ENCODE measurements at regions not wholly inside any gene's neighbourhood (a gene's known extent, or its start where the extent isn't known, plus 50 kb on each side); places are given as distances from the start of the nearest gene placed in this dataset.

GRCh38 chr11:24082860-24083259 is 414.0 kb upstream of the LUZP2 start:
- H3K9me3 ChIP-seq (ENCODE audit: control insufficient read depth in 2 of 2, low read length in 2 of 2): no peaks in the 10 kb centered on the region
- no peaks in the 10 kb centered on the region for H3K36me3 ChIP-seq (ENCODE audit: control insufficient read depth in 2 of 2, insufficient read depth in 2 of 2, low read length in 2 of 2)
- H3K9ac ChIP-seq (ENCODE audit: low read length in 2 of 2): no peak overlapping the region
- no peaks in the 10 kb centered on the region for H3K27me3 ChIP-seq (ENCODE audit: control insufficient read depth in 1 of 2, insufficient read depth in 2 of 2, low read length in 2 of 2)
- no peaks in the 10 kb centered on the region for H3K4me1 ChIP-seq (ENCODE audit: control insufficient read depth, insufficient read depth, low read length)
- no peak overlapping the region for H3K4me3 ChIP-seq (ENCODE audit: low read length in 2 of 2)
- no peak overlapping the region for H3K27ac ChIP-seq (ENCODE audit: low read length)

- H3K4me1 ChIP-seq (ENCODE audit: control insufficient read depth, insufficient read depth, low read length): no peaks in the 10 kb centered on the region
- H3K27ac ChIP-seq (ENCODE audit: low read length): no peak overlapping the region
- H3K9me3 ChIP-seq (ENCODE audit: control insufficient read depth in 2 of 2, low read length in 2 of 2): no peaks in the 10 kb centered on the region
- no peak overlapping the region for H3K4me3 ChIP-seq (ENCODE audit: low read length in 2 of 2)
- H3K27me3 ChIP-seq (ENCODE audit: control insufficient read depth in 1 of 2, insufficient read depth in 2 of 2, low read length in 2 of 2): no peaks in the 10 kb centered on the region
- H3K36me3 ChIP-seq (ENCODE audit: control insufficient read depth in 2 of 2, insufficient read depth in 2 of 2, low read length in 2 of 2): no peaks in the 10 kb centered on the region
- no peak overlapping the region for H3K9ac ChIP-seq (ENCODE audit: low read length in 2 of 2)
These were observed 411.9 kb upstream of the LUZP2 start for GRCh38 chr11:24084956-24085355.

- Histone ChIP-seq H3K27me3 (ENCODE audit: control insufficient read depth in 1 of 2, insufficient read depth in 2 of 2, low read length in 2 of 2) (no peaks in the 10 kb centered on the region), H3K4me1 (ENCODE audit: control insufficient read depth, insufficient read depth, low read length) (no peaks in the 10 kb centered on the region), H3K36me3 (ENCODE audit: control insufficient read depth in 2 of 2, insufficient read depth in 2 of 2, low read length in 2 of 2) (no peaks in the 10 kb centered on the region), H3K4me3 (ENCODE audit: low read length in 2 of 2) (no peak overlapping the region), H3K27ac (ENCODE audit: low read length) (no peak overlapping the region), H3K9me3 (ENCODE audit: control insufficient read depth in 2 of 2, low read length in 2 of 2) (no peaks in the 10 kb centered on the region), H3K9ac (ENCODE audit: low read length in 2 of 2) (no peak overlapping the region)
These were observed 409.9 kb upstream of the LUZP2 start for GRCh38 chr11:24086921-24087320.

- Histone ChIP-seq H3K4me3 (ENCODE audit: low read length in 2 of 2) (no peak overlapping the region), H3K27ac (ENCODE audit: low read length) (no peak overlapping the region), H3K9me3 (ENCODE audit: control insufficient read depth in 2 of 2, low read length in 2 of 2) (no peaks in the 10 kb centered on the region), H3K36me3 (ENCODE audit: control insufficient read depth in 2 of 2, insufficient read depth in 2 of 2, low read length in 2 of 2) (no peaks in the 10 kb centered on the region), H3K27me3 (ENCODE audit: control insufficient read depth in 1 of 2, insufficient read depth in 2 of 2, low read length in 2 of 2) (no peaks in the 10 kb centered on the region), H3K4me1 (ENCODE audit: control insufficient read depth, insufficient read depth, low read length) (no peaks in the 10 kb centered on the region), H3K9ac (ENCODE audit: low read length in 2 of 2) (no peak overlapping the region)
These were observed 405.3 kb upstream of the LUZP2 start for GRCh38 chr11:24091594-24091993.

- no peaks in the 10 kb centered on the region for H3K36me3 ChIP-seq (ENCODE audit: control insufficient read depth in 2 of 2, insufficient read depth in 2 of 2, low read length in 2 of 2)
- H3K27me3 ChIP-seq (ENCODE audit: control insufficient read depth in 1 of 2, insufficient read depth in 2 of 2, low read length in 2 of 2): no peaks in the 10 kb centered on the region
- no peak overlapping the region for H3K9ac ChIP-seq (ENCODE audit: low read length in 2 of 2)
- no peaks in the 10 kb centered on the region for H3K4me1 ChIP-seq (ENCODE audit: control insufficient read depth, insufficient read depth, low read length)
- H3K9me3 ChIP-seq (ENCODE audit: control insufficient read depth in 2 of 2, low read length in 2 of 2): no peaks in the 10 kb centered on the region
- H3K27ac ChIP-seq (ENCODE audit: low read length): no peak overlapping the region
- no peak overlapping the region for H3K4me3 ChIP-seq (ENCODE audit: low read length in 2 of 2)
These were observed 403.5 kb upstream of the LUZP2 start for GRCh38 chr11:24093375-24093774.

- Histone ChIP-seq H3K27me3 (ENCODE audit: control insufficient read depth in 1 of 2, insufficient read depth in 2 of 2, low read length in 2 of 2) (no peaks in the 10 kb centered on the region), H3K9me3 (ENCODE audit: control insufficient read depth in 2 of 2, low read length in 2 of 2) (peaks cover 0 to 8% of the 10 kb centered on the region in 2 donors), H3K36me3 (ENCODE audit: control insufficient read depth in 2 of 2, insufficient read depth in 2 of 2, low read length in 2 of 2) (no peaks in the 10 kb centered on the region), H3K9ac (ENCODE audit: low read length in 2 of 2) (no peak overlapping the region), H3K4me3 (ENCODE audit: low read length in 2 of 2) (no peak overlapping the region), H3K27ac (ENCODE audit: low read length) (no peak overlapping the region), H3K4me1 (ENCODE audit: control insufficient read depth, insufficient read depth, low read length) (no peaks in the 10 kb centered on the region)
These were observed 388.2 kb upstream of the LUZP2 start for GRCh38 chr11:24108609-24109008.

GRCh38 chr11:24122291-24122690 is 374.6 kb upstream of the LUZP2 start:
- no peak overlapping the region for H3K9ac ChIP-seq (ENCODE audit: low read length in 2 of 2)
- H3K4me1 ChIP-seq (ENCODE audit: control insufficient read depth, insufficient read depth, low read length): no peaks in the 10 kb centered on the region
- H3K27ac ChIP-seq (ENCODE audit: low read length): no peak overlapping the region
- H3K36me3 ChIP-seq (ENCODE audit: control insufficient read depth in 2 of 2, insufficient read depth in 2 of 2, low read length in 2 of 2): no peaks in the 10 kb centered on the region
- no peak overlapping the region for H3K4me3 ChIP-seq (ENCODE audit: low read length in 2 of 2)
- no peaks in the 10 kb centered on the region for H3K9me3 ChIP-seq (ENCODE audit: control insufficient read depth in 2 of 2, low read length in 2 of 2)
- no peaks in the 10 kb centered on the region for H3K27me3 ChIP-seq (ENCODE audit: control insufficient read depth in 1 of 2, insufficient read depth in 2 of 2, low read length in 2 of 2)

- Histone ChIP-seq H3K36me3 (ENCODE audit: control insufficient read depth in 2 of 2, insufficient read depth in 2 of 2, low read length in 2 of 2) (no peaks in the 10 kb centered on the region), H3K4me1 (ENCODE audit: control insufficient read depth, insufficient read depth, low read length) (no peaks in the 10 kb centered on the region), H3K9me3 (ENCODE audit: control insufficient read depth in 2 of 2, low read length in 2 of 2) (no peaks in the 10 kb centered on the region)
These were observed 372.0 kb upstream of the LUZP2 start for GRCh38 chr11:24124876-24125275.

GRCh38 chr11:24131698-24132097 is 365.2 kb upstream of the LUZP2 start:
- no peak overlapping the region for H3K27ac ChIP-seq (ENCODE audit: low read length)
- no peak overlapping the region for H3K9ac ChIP-seq (ENCODE audit: low read length in 2 of 2)
- H3K27me3 ChIP-seq (ENCODE audit: control insufficient read depth in 1 of 2, insufficient read depth in 2 of 2, low read length in 2 of 2): no peaks in the 10 kb centered on the region
- H3K36me3 ChIP-seq (ENCODE audit: control insufficient read depth in 2 of 2, insufficient read depth in 2 of 2, low read length in 2 of 2): no peaks in the 10 kb centered on the region
- H3K4me1 ChIP-seq (ENCODE audit: control insufficient read depth, insufficient read depth, low read length): no peaks in the 10 kb centered on the region
- no peaks in the 10 kb centered on the region for H3K9me3 ChIP-seq (ENCODE audit: control insufficient read depth in 2 of 2, low read length in 2 of 2)
- H3K4me3 ChIP-seq (ENCODE audit: low read length in 2 of 2): no peak overlapping the region

More at GRCh38 chr11:24124876-24125275, 372.0 kb upstream of the LUZP2 start:
- H3K27me3 ChIP-seq (ENCODE audit: control insufficient read depth in 1 of 2, insufficient read depth in 2 of 2, low read length in 2 of 2): no peaks in the 10 kb centered on the region
- H3K9ac ChIP-seq (ENCODE audit: low read length in 2 of 2): no peak overlapping the region
- H3K27ac ChIP-seq (ENCODE audit: low read length): no peak overlapping the region
- no peak overlapping the region for H3K4me3 ChIP-seq (ENCODE audit: low read length in 2 of 2)

GRCh38 chr11:24132471-24132870 is 364.4 kb upstream of the LUZP2 start:
- Histone ChIP-seq H3K27ac (ENCODE audit: low read length) (no peak overlapping the region), H3K9me3 (ENCODE audit: control insufficient read depth in 2 of 2, low read length in 2 of 2) (no peaks in the 10 kb centered on the region), H3K36me3 (ENCODE audit: control insufficient read depth in 2 of 2, insufficient read depth in 2 of 2, low read length in 2 of 2) (no peaks in the 10 kb centered on the region), H3K27me3 (ENCODE audit: control insufficient read depth in 1 of 2, insufficient read depth in 2 of 2, low read length in 2 of 2) (no peaks in the 10 kb centered on the region), H3K4me3 (ENCODE audit: low read length in 2 of 2) (no peak overlapping the region), H3K4me1 (ENCODE audit: control insufficient read depth, insufficient read depth, low read length) (no peaks in the 10 kb centered on the region), H3K9ac (ENCODE audit: low read length in 2 of 2) (no peak overlapping the region)

- Histone ChIP-seq H3K9ac (ENCODE audit: low read length in 2 of 2) (no peak overlapping the region), H3K4me3 (ENCODE audit: low read length in 2 of 2) (no peak overlapping the region), H3K27me3 (ENCODE audit: control insufficient read depth in 1 of 2, insufficient read depth in 2 of 2, low read length in 2 of 2) (no peaks in the 10 kb centered on the region), H3K4me1 (ENCODE audit: control insufficient read depth, insufficient read depth, low read length) (no peaks in the 10 kb centered on the region), H3K36me3 (ENCODE audit: control insufficient read depth in 2 of 2, insufficient read depth in 2 of 2, low read length in 2 of 2) (no peaks in the 10 kb centered on the region), H3K27ac (ENCODE audit: low read length) (no peak overlapping the region), H3K9me3 (ENCODE audit: control insufficient read depth in 2 of 2, low read length in 2 of 2) (no peaks in the 10 kb centered on the region)
These were observed 361.8 kb upstream of the LUZP2 start for GRCh38 chr11:24134879-24135589.

All from stomach smooth muscle (tissue), 2 donors.